Heart right ventricle (tissue), 16 donors: ENCODE measurements at regions not wholly inside any gene's neighbourhood (a gene's known extent, or its start where the extent isn't known, plus 50 kb on each side); places are given as distances from the start of the nearest gene placed in this dataset.

Source experiments
- ATAC-seq, 8 donors: fragments of 200-7000 bp; cut with Tn5 transposase; one replicate each; pipeline ENCODE4 v1.9.1; 2020; ENCODE audit warnings: mild to moderate bottlenecking in 8 of 8, moderate library complexity in 8 of 8, moderate number of reproducible peaks in 1 of 8
- DNase-seq, 2 donors: peaks; one replicate each; pipeline ENCODE4 v3.0.0-alpha.2; 2020
- H3K27ac ChIP-seq, 10 donors: fragments of 200-600 bp; sonication (generic) in 2 of 10; one replicate each; pipeline versions ENCODE4 v1.5.0 to v1.8.0; 2020 to 2022; ENCODE audit warnings: mild to moderate bottlenecking in 3 of 10
- H3K27me3 ChIP-seq, 7 donors: fragments of 200-600 bp; one replicate each; pipeline ENCODE4 v1.8.0; 2021 to 2022; ENCODE audit warnings: mild to moderate bottlenecking in 2 of 7
- H3K36me3 ChIP-seq, 9 donors: fragments of 200-600 bp; sonication (generic) in 1 of 9; one replicate each; pipeline versions ENCODE4 v1.5.0 to v1.8.0; 2020 to 2022; ENCODE audit warnings: mild to moderate bottlenecking in 2 of 9
- H3K4me1 ChIP-seq, 9 donors: fragments of 200-600 bp; sonication (generic) in 1 of 9; one replicate each; pipeline versions ENCODE4 v1.5.0 to v1.8.0; 2020 to 2022; ENCODE audit warnings: mild to moderate bottlenecking in 4 of 9
- H3K4me3 ChIP-seq, 10 donors: fragments of 200-600 bp; sonication (generic) in 2 of 10; one replicate each; pipeline versions ENCODE4 v1.5.0 to v1.8.0; 2020 to 2022; ENCODE audit warnings: mild to moderate bottlenecking in 7 of 10, moderate library complexity in 2 of 10
- H3K9me3 ChIP-seq, 11 donors: fragments of 200-600 bp in 10 of 11; sonication (generic) in 2 of 11; one replicate each; pipeline versions ENCODE4 v1.5.0 to v1.8.0; 2013 to 2022; ENCODE audit warnings: mild to moderate bottlenecking in 2 of 11, control low read depth in 1 of 11, moderate library complexity in 1 of 11
- CTCF ChIP-seq, 9 donors: fragments of 200-600 bp; sonication (generic) in 2 of 9; IDR thresholded peaks; one replicate each; pipeline versions ENCODE4 v1.5.0 to v1.8.0; 2021 to 2022; ENCODE audit warnings: antibody characterized with exemption in 9 of 9, mild to moderate bottlenecking in 5 of 9, moderate library complexity in 1 of 9
- WGBS, 2 donors: extraction: QIAGEN DNeasy Blood & Tissue Kit; methylation state at CpG; one replicate each; pipeline ENCODE4 v1.1.7; 2013; ENCODE audit warnings: inconsistent platforms in 1 of 2; 5-methylcytosine and 5-hydroxymethylcytosine counted together
- intact Hi-C, 10 donors: fragments of 100-400 bp; cut with DNase I; formaldehyde crosslinking; loops; one replicate each; pipeline versions ENCODE4 v1.11.1 to v1.14.2; 2022
- donor health status: Arrhythmogenic right ventricular cardiomyopathy.
- donor health status: ischemic (EF 13 %, LVEDD 7.1; RV severe dilation, severe dysfunction).
- donor health status: healthy with polysubstance abuse.
- donor health status: DM: no; HTN: yes; CAD: no.
- donor health status: DM: no; HTN: no; CAD: no.
- donor health status: ischemic (EF 25% LVEDD 6.9; RV normal size, moderate dysfunction).
- donor health status: ischemic (EF 25% LVEDD 5.7; RV mildly dilated, moderate dysfunction).
- donor health status: healthy.
- donor health status: DM: yes; HTN: yes; CAD: no.
- donor health status: Ischemic cardiomyopathy.
- donor health status: ischemic (EF 35%, LVEDD 5.7; RV mildly dilated, moderate dysfunction).
- donor health status: nonischemic (EF 11% LVEDD 7.7; RV severe dilation, severe dysfunction).
- donor health status: DM: yes; HTN: yes; CAD: no.
- donor health status: PGD.
- donor health status: ischemic (EF 29% LVEDD 5.4; RV normal size, mild dysfunction).
- donor health status: nonischemic (EF 23%, LVEDD 6.1; RV moderate dilation, normal function).

- intact Hi-C loops, result no loop called here
- Histone ChIP-seq H3K27ac (no peak overlapping the region), H3K4me3 (no peak overlapping the region), H3K4me1 (no peaks in the 10 kb centered on the region), H3K27me3 (no peaks in the 10 kb centered on the region), H3K36me3 (no peaks in the 10 kb centered on the region), H3K9me3 (no peaks in the 10 kb centered on the region)
- no peak for TF ChIP-seq CTCF (IDR thresholded peaks at IDR 0.05)
- ATAC-seq (no peak), DNase-seq (no peak)
- 84 to 87% methylated on average over 2 of the region's 2 CpGs for WGBS, 2 donors
Measured at GRCh38 chr10:53682885-53683284, 910.3 kb upstream of the MBL2 start.

DNA sequence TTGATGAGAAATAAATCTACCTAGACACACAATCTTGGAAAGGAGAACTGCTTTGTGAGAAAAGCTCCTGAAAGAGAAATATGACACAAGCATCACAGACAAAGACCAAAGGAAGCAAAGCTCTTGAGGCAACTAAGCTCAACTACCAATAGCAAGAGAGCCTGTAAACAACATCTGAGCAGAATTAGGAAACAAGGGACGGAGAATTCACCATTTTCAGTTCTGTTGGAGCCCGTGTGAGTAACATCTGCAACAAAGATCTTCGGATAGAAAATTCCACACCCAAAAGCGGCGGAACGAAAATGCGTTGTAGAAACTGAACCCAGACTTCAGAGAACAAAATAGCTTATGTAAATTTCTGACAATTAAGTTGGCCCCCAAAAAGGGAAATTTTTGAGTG, 909.9 kb upstream of the MBL2 start:
- no peak for TF ChIP-seq CTCF (IDR thresholded peaks at IDR 0.05)
- no peaks in the 10 kb centered on the region for H3K4me1 ChIP-seq
- intact Hi-C loops, result no loop called here
- DNase-seq, result no peak
- no peaks in the 10 kb centered on the region for H3K9me3 ChIP-seq
- 85 to 90% methylated on average over 7 of the region's 7 CpGs for WGBS, 2 donors
- ATAC-seq, result no peak
- no peaks in the 10 kb centered on the region for H3K27me3 ChIP-seq
- no peaks in the 10 kb centered on the region for H3K36me3 ChIP-seq
- no peak overlapping the region for H3K4me3 ChIP-seq
- no peak overlapping the region for H3K27ac ChIP-seq

- no peak for ATAC-seq
- intact Hi-C loops, result loop anchor here in 1 of 10 donors (10.0 kb wide), 1 partner anchor 1805 kb away; no protein-coding TSS in a partner anchor
- Histone ChIP-seq H3K36me3 (no peaks in the 10 kb centered on the region), H3K4me3 (no peak overlapping the region), H3K27me3 (no peaks in the 10 kb centered on the region), H3K9me3 (no peaks in the 10 kb centered on the region), H3K27ac (no peak overlapping the region), H3K4me1 (no peaks in the 10 kb centered on the region)
- WGBS, 2 donors, result 70 to 78% methylated on average over 2 of the region's 2 CpGs
- no peak for TF ChIP-seq CTCF (IDR thresholded peaks at IDR 0.05)
- no peak for DNase-seq
Measured at GRCh38 chr10:53679666-53680065, 907.1 kb upstream of the MBL2 start.

- TF ChIP-seq CTCF (IDR thresholded peaks at IDR 0.05), result no peak
- no peak for DNase-seq
- peaks cover 0 to 7% (median 0%) of the 10 kb centered on the region in 11 donors for H3K9me3 ChIP-seq
- no peaks in the 10 kb centered on the region for H3K36me3 ChIP-seq
- no peak for ATAC-seq
- no peaks in the 10 kb centered on the region for H3K4me1 ChIP-seq
- no peak overlapping the region for H3K4me3 ChIP-seq
- H3K27ac ChIP-seq, result no peak overlapping the region
- WGBS, 2 donors, result 42 to 88% methylated on average over 1 of the region's 1 CpG
- H3K27me3 ChIP-seq, result no peaks in the 10 kb centered on the region
- intact Hi-C loops, result loop anchor here in 1 of 10 donors (10.0 kb wide), 1 partner anchor 1800 kb away; no protein-coding TSS in a partner anchor
Measured at GRCh38 chr10:53675177-53675576, 902.6 kb upstream of the MBL2 start.
